ENCODE measurements at regions not wholly inside any gene's neighbourhood (a gene's known extent, or its start where the extent isn't known, plus 50 kb on each side); places are given as distances from the start of the nearest gene placed in this dataset.

- TF ChIP-seq POLR2A (IDR thresholded peaks at IDR 0.05) (no peak), CTCF (IDR thresholded peaks at IDR 0.05) (no peak), POLR2AphosphoS5 (IDR thresholded peaks at IDR 0.05) (no peak)
These were observed 897.4 kb upstream of the TENM4 start for GRCh38 chr11:80338231-80338630.

Data from sigmoid colon (tissue), 4 donors.